Neuronal stem cell (in vitro differentiated cells): ENCODE measurements at regions not wholly inside any gene's neighbourhood (a gene's known extent, or its start where the extent isn't known, plus 50 kb on each side); places are given as distances from the start of the nearest gene placed in this dataset.
"Not testable (repeated sequence)": the region's sequence is repeated elsewhere in the genome, so short reads cannot be mapped to it uniquely, and the experiment has no call there.

Source experiments
- DNase-seq: peaks from one replicate; pipeline ENCODE4 v3.0.0-alpha.2; 2013; ENCODE audit warnings: low spot score
- H2AFZ ChIP-seq: one replicate; pipeline ENCODE4 v1.6.1; 2013; ENCODE audit warnings: mild to moderate bottlenecking, low read length, inconsistent platforms
- H2AK5ac ChIP-seq: 2 replicates; pipeline ENCODE4 v1.6.1; 2013; ENCODE audit warnings: low read depth, mild to moderate bottlenecking, inconsistent platforms, low read length, moderate library complexity, mixed read lengths
- H2BK120ac ChIP-seq: 2 replicates; pipeline ENCODE4 v1.6.1; 2013; ENCODE audit warnings: low read depth, mild to moderate bottlenecking, inconsistent platforms, low read length, moderate library complexity, mixed read lengths
- H2BK12ac ChIP-seq: one replicate; pipeline ENCODE4 v1.6.1; 2013; ENCODE audit warnings: low read length, inconsistent platforms
- H2BK15ac ChIP-seq: 2 replicates; pipeline ENCODE4 v1.6.1; 2013; ENCODE audit warnings: mild to moderate bottlenecking, low read length, inconsistent platforms, mixed read lengths
- H2BK5ac ChIP-seq: one replicate; pipeline ENCODE4 v1.6.1; 2013; ENCODE audit warnings: inconsistent platforms, mild to moderate bottlenecking, low read length, moderate library complexity
- H3K14ac ChIP-seq: one replicate; pipeline ENCODE4 v1.6.1; 2013; ENCODE audit warnings: low read length, inconsistent platforms
- H3K18ac ChIP-seq: 2 replicates; pipeline ENCODE4 v1.6.1; 2013; ENCODE audit warnings: low read length, inconsistent platforms
- H3K23ac ChIP-seq: 2 replicates; pipeline ENCODE4 v1.6.1; 2013; ENCODE audit warnings: low read depth, mild to moderate bottlenecking, mixed read lengths, low read length, inconsistent platforms; ENCODE audit not compliant: poor library complexity
- H3K27ac ChIP-seq: replicated peaks from 3 replicates; pipeline ENCODE4 v1.5.1; 2013; ENCODE audit warnings: low read length, inconsistent platforms
- H3K27me3 ChIP-seq, 3 experiments: 2 replicates each; pipeline ENCODE4 v1.6.1; 2013; ENCODE audit warnings: low read length in 3 of 3, mild to moderate bottlenecking in 2 of 3, inconsistent platforms in 1 of 3, low read depth in 1 of 3, mixed read lengths in 1 of 3, moderate library complexity in 1 of 3; ENCODE audit not compliant: control insufficient read depth in 3 of 3, insufficient read depth in 3 of 3
- H3K36me3 ChIP-seq, 2 donors: replicated peaks in 1 of 2; 2 replicates each; pipeline ENCODE4 v1.6.1; 2013; ENCODE audit warnings: low read length in 2 of 2; ENCODE audit not compliant: control insufficient read depth in 2 of 2, insufficient read depth in 2 of 2
- H3K4ac ChIP-seq: 2 replicates; pipeline ENCODE4 v1.6.1; 2013; ENCODE audit warnings: inconsistent platforms, mild to moderate bottlenecking, low read length, moderate library complexity
- H3K4me1 ChIP-seq, 2 donors: 1 replicate in 1 of 2; 2 replicates in 1 of 2; pipeline ENCODE4 v1.6.1; 2013; ENCODE audit warnings: low read length in 2 of 2, low read depth in 1 of 2; ENCODE audit not compliant: control insufficient read depth in 2 of 2, insufficient read depth in 1 of 2
- H3K4me2 ChIP-seq: one replicate; pipeline ENCODE4 v1.6.1; 2013; ENCODE audit warnings: mild to moderate bottlenecking, low read length, inconsistent platforms; ENCODE audit not compliant: insufficient read depth, poor library complexity, severe bottlenecking
- H3K4me3 ChIP-seq, 2 donors: 2 replicates each; pipeline ENCODE4 v1.5.1; 2013; ENCODE audit warnings: low read length in 2 of 2, mild to moderate bottlenecking in 2 of 2, inconsistent platforms in 1 of 2, moderate library complexity in 1 of 2
- H3K79me1 ChIP-seq: one replicate; pipeline ENCODE4 v1.6.1; 2013; ENCODE audit warnings: low read depth, mild to moderate bottlenecking, inconsistent platforms, low read length, moderate library complexity
- H3K9ac ChIP-seq: one replicate; pipeline ENCODE4 v1.6.1; 2013; ENCODE audit warnings: mild to moderate bottlenecking, low read depth, low read length, inconsistent platforms; ENCODE audit not compliant: poor library complexity
- H3K9me3 ChIP-seq, 2 donors: replicated peaks in 1 of 2; 2 replicates each; pipeline versions ENCODE3 to v1.6.1; 2013; ENCODE audit warnings: low read length in 2 of 2, mild to moderate bottlenecking in 2 of 2, inconsistent platforms in 1 of 2, low read depth in 1 of 2, mixed read lengths in 1 of 2, moderate library complexity in 1 of 2; ENCODE audit not compliant: control insufficient read depth in 2 of 2, insufficient read depth in 1 of 2
- H4K8ac ChIP-seq: one replicate; pipeline ENCODE4 v1.6.1; 2013; ENCODE audit warnings: low read depth, mild to moderate bottlenecking, inconsistent platforms, low read length, moderate library complexity
- H4K91ac ChIP-seq: one replicate; pipeline ENCODE4 v1.6.1; 2013; ENCODE audit warnings: low read length, low read depth, mild to moderate bottlenecking, inconsistent platforms; ENCODE audit not compliant: poor library complexity
- WGBS, 2 donors: extraction: QIAGEN DNeasy Blood & Tissue Kit; methylation state at CpG; one replicate each; pipeline ENCODE4 v1.1.7; 2013; ENCODE audit warnings: missing lambda C conversion rate in 2 of 2, mixed read lengths in 1 of 2; ENCODE audit not compliant: insufficient read length in 2 of 2, insufficient replicate concordance in 1 of 2; ENCODE audit errors: extremely low coverage in 2 of 2; 5-methylcytosine and 5-hydroxymethylcytosine counted together

- no peak overlapping the region for H3K18ac ChIP-seq
- H3K9ac ChIP-seq: no peak overlapping the region
- no peak overlapping the region for H3K4ac ChIP-seq
- no peak overlapping the region for H2AFZ ChIP-seq
- no peaks in the 10 kb centered on the region for H3K79me1 ChIP-seq
- no peak overlapping the region for H3K4me2 ChIP-seq
- H2BK15ac ChIP-seq: no peak overlapping the region
- no peaks in the 10 kb centered on the region for H3K27me3 ChIP-seq
- no peak overlapping the region for H2BK5ac ChIP-seq
- WGBS, 2 donors: no CpG with 5 or more reads among the region's 1 CpG
- H3K14ac ChIP-seq: no peak overlapping the region
- peaks cover 0 to 2% of the 10 kb centered on the region in 2 donors for H3K4me1 ChIP-seq
- no peaks in the 10 kb centered on the region for H3K9me3 ChIP-seq
- no peak overlapping the region for H3K27ac ChIP-seq
- H3K23ac ChIP-seq: no peak overlapping the region
- no peak overlapping the region for H3K4me3 ChIP-seq
- H2BK120ac ChIP-seq: no peak overlapping the region
- no peak for DNase-seq
- no peak overlapping the region for H4K8ac ChIP-seq
- H3K36me3 ChIP-seq: no peaks in the 10 kb centered on the region
- H2BK12ac ChIP-seq: no peak overlapping the region
- no peak overlapping the region for H2AK5ac ChIP-seq
- no peak overlapping the region for H4K91ac ChIP-seq
Observed at GRCh38 chr1:79704067-79704466, 697.5 kb upstream of the ADGRL4 start.

GRCh38 chr1:79702336-79702999 is 695.9 kb upstream of the ADGRL4 start:
- not testable (repeated sequence) for H2BK120ac ChIP-seq, H2BK12ac ChIP-seq, H4K91ac ChIP-seq, H3K4me1 ChIP-seq, H3K4me3 ChIP-seq, H2BK15ac ChIP-seq, H3K4me2 ChIP-seq, H3K36me3 ChIP-seq, H3K27me3 ChIP-seq, H4K8ac ChIP-seq, H3K14ac ChIP-seq, H2BK5ac ChIP-seq, H3K27ac ChIP-seq, H3K23ac ChIP-seq, H3K9me3 ChIP-seq, DNase-seq, H3K79me1 ChIP-seq, H2AK5ac ChIP-seq, H3K4ac ChIP-seq, H3K18ac ChIP-seq, H3K9ac ChIP-seq
- peak overlapping the region; percentile 51 for H2AFZ ChIP-seq
- WGBS, 2 donors: no CpG with 5 or more reads among the region's 4 CpGs

- Histone ChIP-seq H2BK15ac (no peak overlapping the region), H3K27me3 (no peaks in the 10 kb centered on the region), H3K23ac (no peak overlapping the region), H2AK5ac (no peak overlapping the region), H3K14ac (no peak overlapping the region), H2AFZ (peak overlapping the region; percentile 44), H3K79me1 (no peaks in the 10 kb centered on the region), H3K4me1 (peaks cover 0 to 1% of the 10 kb centered on the region in 2 donors), H3K36me3 (no peaks in the 10 kb centered on the region), H3K27ac (no peak overlapping the region), H4K8ac (no peak overlapping the region), H3K9me3 (no peaks in the 10 kb centered on the region), H2BK120ac (no peak overlapping the region), H2BK5ac (no peak overlapping the region), H3K4ac (no peak overlapping the region), H2BK12ac (no peak overlapping the region), H4K91ac (no peak overlapping the region), H3K4me3 (no peak overlapping the region), H3K4me2 (no peak overlapping the region), H3K9ac (no peak overlapping the region), H3K18ac (no peak overlapping the region)
- DNase-seq: no peak
Observed at GRCh38 chr1:79695138-79695537, 688.6 kb upstream of the ADGRL4 start.

- no peak overlapping the region for H4K91ac ChIP-seq
- H3K36me3 ChIP-seq: no peaks in the 10 kb centered on the region
- H2BK5ac ChIP-seq: no peak overlapping the region
- H3K14ac ChIP-seq: no peak overlapping the region
- H3K27me3 ChIP-seq: no peaks in the 10 kb centered on the region
- H2AFZ ChIP-seq: peak overlapping the region; percentile 44
- no peak overlapping the region for H2AK5ac ChIP-seq
- no peak overlapping the region for H2BK15ac ChIP-seq
- no peak overlapping the region for H3K27ac ChIP-seq
- H3K23ac ChIP-seq: no peak overlapping the region
- no peak overlapping the region for H3K9ac ChIP-seq
- no peaks in the 10 kb centered on the region for H3K9me3 ChIP-seq
- H3K4me1 ChIP-seq: peaks cover 0 to 1% of the 10 kb centered on the region in 2 donors
- H3K4me2 ChIP-seq: no peak overlapping the region
- H2BK120ac ChIP-seq: no peak overlapping the region
- H3K4me3 ChIP-seq: no peak overlapping the region
- no peak for DNase-seq
- no peak overlapping the region for H3K4ac ChIP-seq
- WGBS, 2 donors: no CpG with 5 or more reads among the region's 1 CpG
- no peak overlapping the region for H3K18ac ChIP-seq
- H3K79me1 ChIP-seq: no peaks in the 10 kb centered on the region
- H2BK12ac ChIP-seq: no peak overlapping the region
- no peak overlapping the region for H4K8ac ChIP-seq
Observed at GRCh38 chr1:79694241-79694640, 687.7 kb upstream of the ADGRL4 start.
